ENCODE measurements at regions not wholly inside any gene's neighbourhood (a gene's known extent, or its start where the extent isn't known, plus 50 kb on each side); places are given as distances from the start of the nearest gene placed in this dataset.

DNA sequence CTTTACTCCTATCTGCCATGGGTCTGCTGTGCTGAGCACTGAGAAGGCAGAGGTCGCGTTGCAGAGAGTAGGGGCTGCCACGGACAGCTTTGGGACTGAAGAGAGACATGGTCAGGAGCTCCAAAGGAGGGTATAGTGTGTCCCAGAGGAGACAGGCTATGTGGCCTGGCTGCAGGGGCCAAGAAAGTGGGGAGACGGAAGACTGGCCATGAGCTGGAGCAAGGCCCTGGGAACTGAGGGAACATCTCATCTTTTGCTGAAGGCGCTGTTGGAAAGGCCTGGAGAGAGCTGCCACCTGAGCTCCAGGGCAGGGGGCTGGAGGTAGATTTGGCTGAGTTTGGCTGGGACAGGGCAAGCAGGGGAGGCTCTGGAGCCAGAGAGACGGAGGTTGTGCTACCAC lies 55.8 kb upstream of the AJAP1 start:
- Histone ChIP-seq H3K27ac (ENCODE audit: insufficient read depth, low read depth, low read length) (no peak overlapping the region), H4K20me1 (replicated peaks; ENCODE audit: control insufficient read depth, extremely low read depth, insufficient read depth, low read length) (no peaks in the 10 kb centered on the region), H3K36me3 (ENCODE audit: control insufficient read depth in 2 of 2, extremely low read depth in 1 of 2, insufficient read depth in 2 of 2, low read length in 2 of 2) (no peaks in the 10 kb centered on the region), H3K9me3 (replicated peaks; ENCODE audit: control insufficient read depth, insufficient read depth, low read length) (peaks cover 6% of the 10 kb centered on the region), H3K79me2 (ENCODE audit: control insufficient read depth, insufficient read depth, low read length) (no peaks in the 10 kb centered on the region), H3K4me2 (ENCODE audit: insufficient read depth, low read length) (no peak overlapping the region), H2AFZ (ENCODE audit: low read depth, low read length) (no peak overlapping the region), H3K9me1 (replicated peaks; ENCODE audit: control insufficient read depth, extremely low read depth, insufficient read depth, low read length) (no peaks in the 10 kb centered on the region), H3K4me3 (replicated peaks in 1 of 3; ENCODE audit: insufficient read depth in 1 of 3, low read depth in 1 of 3, low read length in 3 of 3) (no peak overlapping the region), H3K9ac (replicated peaks; ENCODE audit: extremely low read depth, insufficient read depth, low read length) (no peak overlapping the region), H3K27me3 (ENCODE audit: control insufficient read depth in 2 of 2, insufficient read depth in 2 of 2, low read length in 2 of 2) (no peaks in the 10 kb centered on the region), H3K4me1 (ENCODE audit: control insufficient read depth, extremely low read depth, insufficient read depth, low read length) (no peaks in the 10 kb centered on the region)
- BruUV-seq (replicated peaks) = no TSS peak
- intact Hi-C loops (cut with micrococcal nuclease) = no loop called here
- dilution Hi-C loops (cut with MboI; ENCODE audit: extremely low pct_ligation_motif_present, low sequenced_read_pairs) = no loop called here
- DNase-seq (ENCODE audit: low read depth, low spot score) = no peak
- CTCF ChIA-PET = no interaction called here
- FAIRE-seq = no peak
- POLR2A ChIA-PET = no interaction called here
- TF ChIP-seq FOS (IDR thresholded peaks at IDR 0.05; ENCODE audit: borderline replicate concordance, insufficient read depth, low read length) (no peak), EZH2 (IDR thresholded peaks at IDR 0.05; ENCODE audit: borderline replicate concordance, low read depth, low read length, severe bottlenecking) (no peak), POLR2AphosphoS5 (IDR thresholded peaks at IDR 0.05; ENCODE audit: insufficient read depth, low read depth, low read length) (no peak), GATA2 (IDR thresholded peaks at IDR 0.05; ENCODE audit: insufficient read depth, insufficient read length, low read depth, low read length) (no peak), MYC (IDR thresholded peaks at IDR 0.05; ENCODE audit: low read depth, low read length) (no peak), POLR2A (IDR thresholded peaks at IDR 0.05; ENCODE audit: low read depth, low read length) (no peak)
- TF ChIP-seq, protein P1, sequence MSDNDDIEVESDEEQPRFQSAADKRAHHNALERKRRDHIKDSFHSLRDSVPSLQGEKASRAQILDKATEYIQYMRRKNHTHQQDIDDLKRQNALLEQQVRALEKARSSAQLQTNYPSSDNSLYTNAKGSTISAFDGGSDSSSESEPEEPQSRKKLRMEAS (IDR thresholded peaks at IDR 0.05; ENCODE audit: insufficient read depth, insufficient read length) = no peak
- TF ChIP-seq, protein P2, sequence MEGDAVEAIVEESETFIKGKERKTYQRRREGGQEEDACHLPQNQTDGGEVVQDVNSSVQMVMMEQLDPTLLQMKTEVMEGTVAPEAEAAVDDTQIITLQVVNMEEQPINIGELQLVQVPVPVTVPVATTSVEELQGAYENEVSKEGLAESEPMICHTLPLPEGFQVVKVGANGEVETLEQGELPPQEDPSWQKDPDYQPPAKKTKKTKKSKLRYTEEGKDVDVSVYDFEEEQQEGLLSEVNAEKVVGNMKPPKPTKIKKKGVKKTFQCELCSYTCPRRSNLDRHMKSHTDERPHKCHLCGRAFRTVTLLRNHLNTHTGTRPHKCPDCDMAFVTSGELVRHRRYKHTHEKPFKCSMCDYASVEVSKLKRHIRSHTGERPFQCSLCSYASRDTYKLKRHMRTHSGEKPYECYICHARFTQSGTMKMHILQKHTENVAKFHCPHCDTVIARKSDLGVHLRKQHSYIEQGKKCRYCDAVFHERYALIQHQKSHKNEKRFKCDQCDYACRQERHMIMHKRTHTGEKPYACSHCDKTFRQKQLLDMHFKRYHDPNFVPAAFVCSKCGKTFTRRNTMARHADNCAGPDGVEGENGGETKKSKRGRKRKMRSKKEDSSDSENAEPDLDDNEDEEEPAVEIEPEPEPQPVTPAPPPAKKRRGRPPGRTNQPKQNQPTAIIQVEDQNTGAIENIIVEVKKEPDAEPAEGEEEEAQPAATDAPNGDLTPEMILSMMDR (IDR thresholded peaks at IDR 0.05; ENCODE audit: extremely low read depth in 1 of 2, insufficient read depth in 1 of 2, low read depth in 1 of 2, low read length in 2 of 2) = no peak
